PC-9 (cell line): ENCODE measurements at regions not wholly inside any gene's neighbourhood (a gene's known extent, or its start where the extent isn't known, plus 50 kb on each side); places are given as distances from the start of the nearest gene placed in this dataset.

Experiments
- BruUV-seq: library from RNA; stranded (reverse); fragments of 400-500 nt; replicated peaks from 2 replicates; lab custom pipeline; 2021; lab: Mats Ljungman, UMichigan
- CTCF ChIA-PET: fragments of 300-600 bp; sonication (Branson Sonifier 250); formaldehyde crosslinking; loops from one replicate; lab custom pipeline; 2022; ENCODE audit warnings: antibody characterized with exemption; lab: Charles Lee
- POLR2A ChIA-PET: fragments of 300-600 bp; sonication (Branson Sonifier 250); formaldehyde crosslinking; loops from one replicate; lab custom pipeline; 2022; ENCODE audit warnings: antibody characterized with exemption; ENCODE audit not compliant: unreplicated experiment; lab: Charles Lee
- DNase-seq, 2 experiments: peaks; one replicate each; pipeline versions ENCODE4 v3.0.0 to v3.0.0-alpha.2; 2015 to 2022; ENCODE audit warnings: mixed read lengths in 1 of 2
- H2AFZ ChIP-seq: fragments of 200-600 bp; sonication (generic); 2 replicates; pipeline ENCODE4 v1.8.1; 2017; ENCODE audit warnings: antibody characterized with exemption
- H3F3A ChIP-seq: fragments of 200-600 bp; sonication (generic); 2 replicates; pipeline ENCODE4 v1.8.1; 2017; ENCODE audit warnings: antibody characterized with exemption, mild to moderate bottlenecking, low read depth; ENCODE audit not compliant: insufficient read depth
- H3K27ac ChIP-seq: fragments of 200-600 bp; sonication (generic); 2 replicates; pipeline ENCODE4 v1.6.1; 2016; ENCODE audit warnings: mixed run types
- H3K27me3 ChIP-seq: fragments of 200-600 bp; sonication (generic); 2 replicates; pipeline ENCODE4 v1.6.1; 2016; ENCODE audit warnings: low read depth, mixed run types; ENCODE audit not compliant: insufficient read depth
- H3K36me3 ChIP-seq: fragments of 200-600 bp; sonication (generic); 2 replicates; pipeline ENCODE4 v1.6.1; 2016; ENCODE audit warnings: low read depth, mixed run types
- H3K4me1 ChIP-seq: fragments of 200-600 bp; sonication (generic); replicated peaks from 2 replicates; pipeline ENCODE4 v1.6.1; 2016; ENCODE audit warnings: mixed run types; ENCODE audit not compliant: insufficient read depth
- H3K4me2 ChIP-seq: fragments of 200-600 bp; sonication (generic); 2 replicates; pipeline ENCODE4 v1.6.1; 2017; ENCODE audit warnings: mixed run types
- H3K4me3 ChIP-seq: fragments of 200-600 bp; sonication (generic); 2 replicates; pipeline ENCODE4 v1.6.1; 2016; ENCODE audit warnings: mixed run types
- H3K79me2 ChIP-seq: fragments of 200-600 bp; sonication (generic); 2 replicates; pipeline ENCODE4 v1.6.1; 2017; ENCODE audit warnings: low read depth, mixed run types
- H3K9me2 ChIP-seq: fragments of 200-600 bp; sonication (generic); 2 replicates; pipeline ENCODE4 v1.8.1; 2017; ENCODE audit warnings: mild to moderate bottlenecking; ENCODE audit not compliant: insufficient read depth
- H3K9me3 ChIP-seq: fragments of 200-600 bp; sonication (generic); 2 replicates; pipeline ENCODE4 v1.8.1; 2016; ENCODE audit warnings: low read depth; ENCODE audit not compliant: insufficient read depth
- H4K20me1 ChIP-seq: fragments of 200-600 bp; sonication (generic); 2 replicates; pipeline ENCODE4 v1.8.1; 2017; ENCODE audit not compliant: insufficient read depth
- CTCF ChIP-seq: fragments of 200-600 bp; sonication (generic); conservative IDR thresholded peaks from 2 replicates; pipeline ENCODE4 v1.6.1; 2017; ENCODE audit warnings: mixed run types, antibody characterized with exemption, mild to moderate bottlenecking, moderate library complexity
- EZH2 ChIP-seq: fragments of 200-600 bp; sonication (generic); IDR thresholded peaks from 2 replicates; pipeline ENCODE4 v1.8.0; 2017; ENCODE audit warnings: antibody characterized with exemption, low read depth
- intact Hi-C: fragments of 100-400 bp; cut with micrococcal nuclease; formaldehyde crosslinking; loops from one replicate; pipeline ENCODE4 v1.10.0; 2022; ENCODE audit not compliant: unreplicated experiment

DNA sequence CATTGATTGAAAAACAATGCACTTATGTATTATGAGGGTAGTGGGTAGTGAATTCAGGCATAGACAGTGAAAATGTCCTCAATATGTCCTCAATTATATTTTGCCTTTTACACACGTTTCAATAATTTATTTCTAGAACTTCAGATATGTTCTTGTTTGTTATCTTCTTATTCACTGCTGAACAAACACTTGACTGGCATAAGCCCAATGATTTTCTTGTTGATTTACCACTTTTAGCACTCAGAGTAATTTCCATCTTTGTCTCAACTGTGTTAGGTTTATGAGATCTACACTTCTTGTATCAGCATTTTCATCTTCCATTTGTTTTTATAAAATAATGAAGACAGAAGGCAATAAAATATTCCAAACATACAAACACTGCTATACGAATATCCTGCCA lies 61.8 kb upstream of the DCC start:
- TF ChIP-seq EZH2 (no peak), CTCF (no peak)
- no peaks in the 10 kb centered on the region for H3F3A ChIP-seq
- H3K4me2 ChIP-seq = no peak overlapping the region
- no peak overlapping the region for H2AFZ ChIP-seq
- POLR2A ChIA-PET = no interaction called here
- H3K9me2 ChIP-seq = no peaks in the 10 kb centered on the region
- CTCF ChIA-PET = no interaction called here
- no peak overlapping the region for H3K4me3 ChIP-seq
- H3K4me1 ChIP-seq = no peaks in the 10 kb centered on the region
- H3K79me2 ChIP-seq = no peaks in the 10 kb centered on the region
- DNase-seq = no peak
- no peaks in the 10 kb centered on the region for H3K9me3 ChIP-seq
- H4K20me1 ChIP-seq = no peaks in the 10 kb centered on the region
- no TSS peak for BruUV-seq
- intact Hi-C loops = no loop called here
- no peaks in the 10 kb centered on the region for H3K36me3 ChIP-seq
- H3K27ac ChIP-seq = no peak overlapping the region
- no peaks in the 10 kb centered on the region for H3K27me3 ChIP-seq

DNA sequence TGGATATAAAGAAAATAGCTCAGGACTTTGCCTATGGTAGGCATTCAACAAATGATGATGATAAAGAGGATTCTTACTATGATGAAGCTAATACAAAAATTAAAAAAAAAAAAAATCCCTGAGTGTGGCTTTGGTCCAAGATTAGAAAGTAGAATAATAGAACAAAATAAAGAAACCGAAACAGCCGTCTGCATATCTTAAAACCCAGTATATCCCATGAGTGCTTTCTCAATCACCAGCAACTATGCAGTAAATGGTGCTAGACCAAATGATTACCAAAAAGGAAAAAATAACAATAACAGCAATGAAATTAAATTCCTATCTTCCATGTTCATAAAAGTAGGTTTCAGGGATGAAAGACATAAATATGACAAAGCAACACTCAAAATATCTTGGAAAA lies 59.3 kb upstream of the DCC start:
- POLR2A ChIA-PET = no interaction called here
- BruUV-seq = no TSS peak

DNA sequence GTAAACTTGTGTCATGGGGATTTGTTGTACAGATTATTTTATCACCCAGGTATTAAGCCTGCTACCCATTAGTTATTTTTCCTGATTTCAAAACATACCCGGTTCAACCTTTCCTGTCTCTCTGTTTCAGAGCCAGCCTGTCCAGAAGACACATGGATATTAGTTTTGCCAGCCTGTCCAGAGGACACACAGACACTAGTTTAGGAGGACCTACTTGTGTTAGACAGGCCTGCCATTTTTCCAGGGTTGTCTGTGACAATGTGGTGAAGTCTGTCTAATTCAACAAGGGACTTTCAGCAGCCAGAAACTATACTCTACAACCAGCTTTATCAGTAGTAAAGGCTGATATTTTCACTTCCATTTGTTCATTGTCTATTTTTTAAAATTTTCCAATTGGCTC lies 56.1 kb upstream of the DCC start:
- H4K20me1 ChIP-seq = no peaks in the 10 kb centered on the region
- H3K4me3 ChIP-seq = no peak overlapping the region
- no peaks in the 10 kb centered on the region for H3K36me3 ChIP-seq
- BruUV-seq = no TSS peak
- no peaks in the 10 kb centered on the region for H3F3A ChIP-seq
- no peaks in the 10 kb centered on the region for H3K9me3 ChIP-seq
- POLR2A ChIA-PET = no interaction called here
- no peaks in the 10 kb centered on the region for H3K9me2 ChIP-seq
- intact Hi-C loops = no loop called here
- no peaks in the 10 kb centered on the region for H3K79me2 ChIP-seq
- H2AFZ ChIP-seq = no peak overlapping the region
- H3K27me3 ChIP-seq = no peaks in the 10 kb centered on the region
- CTCF ChIA-PET = no interaction called here
- H3K4me2 ChIP-seq = no peak overlapping the region
- no peaks in the 10 kb centered on the region for H3K4me1 ChIP-seq
- DNase-seq = no peak
- TF ChIP-seq CTCF (no peak), EZH2 (no peak)
- H3K27ac ChIP-seq = no peak overlapping the region

More for the DNA sequence above, 59.3 kb upstream of the DCC start:
- no peak overlapping the region for H2AFZ ChIP-seq
- H3K4me1 ChIP-seq = no peaks in the 10 kb centered on the region
- no peaks in the 10 kb centered on the region for H3F3A ChIP-seq
- TF ChIP-seq CTCF (no peak), EZH2 (no peak)
- H3K79me2 ChIP-seq = no peaks in the 10 kb centered on the region
- no peaks in the 10 kb centered on the region for H3K36me3 ChIP-seq
- H4K20me1 ChIP-seq = no peaks in the 10 kb centered on the region
- no peak overlapping the region for H3K4me2 ChIP-seq
- H3K27me3 ChIP-seq = no peaks in the 10 kb centered on the region
- intact Hi-C loops = no loop called here
- CTCF ChIA-PET = no interaction called here
- no peak overlapping the region for H3K27ac ChIP-seq
- H3K9me2 ChIP-seq = no peaks in the 10 kb centered on the region
- H3K9me3 ChIP-seq = no peaks in the 10 kb centered on the region
- DNase-seq = no peak
- H3K4me3 ChIP-seq = no peak overlapping the region
